GM18519 (cell line): ENCODE measurements at regions not wholly inside any gene's neighbourhood (a gene's known extent, or its start where the extent isn't known, plus 50 kb on each side); places are given as distances from the start of the nearest gene placed in this dataset.

Source experiments
- ATAC-seq: cut with Tn5 transposase; IDR thresholded peaks from one replicate; pipeline ENCODE4 v1.9.1; 2021; ENCODE audit warnings: mild to moderate bottlenecking, moderate library complexity; ENCODE audit not compliant: unreplicated experiment, low FRiP score

GRCh38 chr22:22414266-22414665 is 94.3 kb downstream of the ZNF280B start:
- ATAC-seq = no peak

GRCh38 chr22:22417495-22418162 is 90.9 kb downstream of the ZNF280B start:
- no peak for ATAC-seq

DNA sequence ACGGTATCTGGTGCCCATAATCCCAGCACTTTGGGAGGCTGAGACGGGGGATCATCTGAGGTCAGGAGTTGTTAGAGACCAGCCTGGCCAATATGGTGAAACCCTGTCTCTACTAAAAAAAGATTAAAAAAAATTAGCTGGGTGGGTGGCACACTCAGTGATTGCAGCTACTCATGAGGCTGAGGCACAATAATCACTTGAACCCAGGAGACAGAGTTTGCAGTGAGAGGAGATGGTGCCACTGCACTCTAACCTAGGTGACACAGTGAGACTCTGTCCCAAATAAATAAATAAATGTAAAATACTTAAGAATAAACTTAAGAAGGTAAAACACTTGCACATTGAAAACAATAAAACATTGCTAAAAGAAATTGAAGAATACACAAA is 90.4 kb downstream of the ZNF280B start:
- no peak for ATAC-seq

- no peak for ATAC-seq
Observed at GRCh38 chr22:22418957-22419356, 89.6 kb downstream of the ZNF280B start.

DNA sequence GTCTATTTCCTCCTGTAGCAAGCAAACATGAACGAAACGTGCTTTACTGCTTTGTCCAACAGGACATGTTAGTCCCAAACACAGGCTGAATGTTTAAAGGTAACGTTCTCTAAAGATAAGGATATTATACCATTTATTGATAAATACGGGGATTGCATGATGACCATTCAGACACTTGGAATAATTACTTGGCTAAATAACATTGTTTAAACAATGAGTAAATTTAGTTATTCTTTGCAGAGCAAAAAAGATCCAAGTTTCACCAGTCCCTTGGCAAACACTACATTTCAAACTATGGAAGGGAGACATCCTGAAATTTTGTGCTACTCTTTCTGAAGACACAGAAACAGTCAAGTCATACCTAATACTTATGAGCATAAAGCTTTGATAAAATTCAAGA is 88.0 kb downstream of the ZNF280B start:
- ATAC-seq = no peak

- ATAC-seq = no peak
Observed at GRCh38 chr22:22421392-22421791, 87.2 kb downstream of the ZNF280B start.

DNA sequence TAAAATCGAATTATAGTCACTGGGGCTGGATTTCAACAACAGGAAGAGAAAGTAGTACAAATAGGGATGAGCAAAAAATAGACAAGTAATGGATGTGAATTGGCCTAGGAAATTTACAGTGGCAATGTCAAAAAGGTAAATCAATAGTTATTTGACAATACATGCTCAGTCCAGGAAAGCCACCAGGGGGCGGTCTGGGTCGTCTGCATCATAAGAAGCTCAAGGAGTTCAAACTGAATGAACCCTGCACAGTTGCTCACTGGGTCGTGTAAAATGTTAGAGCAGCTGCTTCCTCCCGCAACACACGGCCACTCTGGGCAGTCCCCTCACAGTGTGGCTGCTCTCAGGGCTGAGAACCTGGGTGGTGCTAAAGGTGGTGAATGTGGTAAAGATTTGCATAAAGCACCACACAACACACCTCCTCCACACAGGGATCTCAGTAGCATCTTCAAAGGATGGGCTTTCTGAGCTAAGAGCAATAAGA is 85.9 kb downstream of the ZNF280B start:
- peak; percentile 63 for ATAC-seq

DNA sequence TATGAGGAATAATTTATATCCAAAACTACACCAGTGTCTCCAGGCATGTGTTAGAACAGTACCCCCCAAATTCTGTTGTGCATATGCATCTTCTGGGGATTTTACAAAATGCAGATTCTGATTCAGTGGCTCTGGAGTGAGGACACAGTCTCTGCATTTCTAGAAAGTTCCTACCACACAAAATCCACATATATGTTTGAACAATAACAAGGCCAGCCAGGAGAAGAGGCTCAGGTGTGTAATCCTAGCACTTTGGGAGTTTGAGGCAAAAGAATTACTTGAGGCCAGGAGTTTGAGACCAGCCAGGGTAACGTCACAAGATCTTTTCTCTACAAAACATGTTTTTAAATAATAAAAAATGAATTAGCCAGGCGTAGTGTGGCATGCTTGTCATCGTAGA is 84.9 kb downstream of the ZNF280B start:
- ATAC-seq = no peak

DNA sequence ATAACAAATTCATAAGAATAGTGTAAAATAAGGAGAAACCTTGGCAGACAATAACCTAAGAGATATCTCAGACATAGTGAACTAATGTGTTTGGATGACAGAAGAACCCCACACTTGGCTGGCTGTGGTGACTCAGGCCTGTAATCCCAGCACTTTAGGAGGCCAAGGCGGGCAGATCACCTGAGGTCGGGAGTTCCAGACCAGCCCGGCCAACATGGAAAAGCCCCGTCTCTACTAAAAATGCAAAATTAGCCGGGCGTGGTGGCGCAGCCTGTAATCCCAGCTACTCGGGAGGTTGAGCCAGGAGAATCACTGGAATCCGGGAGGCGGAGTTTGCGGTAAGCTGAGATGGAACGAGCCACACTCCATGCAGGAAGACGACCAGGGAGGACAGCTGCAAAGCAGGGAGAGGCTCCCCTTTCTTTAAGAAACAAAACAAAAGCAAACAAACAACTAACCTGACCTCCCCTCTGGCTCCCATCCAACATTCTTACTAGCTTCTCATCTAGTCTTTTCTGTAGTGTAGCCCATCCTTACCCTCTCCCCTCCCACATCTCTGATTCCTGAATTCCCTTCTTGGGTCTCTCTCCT is 84.2 kb downstream of the ZNF280B start:
- ATAC-seq = no peak

GRCh38 chr22:22424956-22425355 is 83.6 kb downstream of the ZNF280B start:
- ATAC-seq = no peak

GRCh38 chr22:22425356-22425755 is 83.2 kb downstream of the ZNF280B start:
- no peak for ATAC-seq

DNA sequence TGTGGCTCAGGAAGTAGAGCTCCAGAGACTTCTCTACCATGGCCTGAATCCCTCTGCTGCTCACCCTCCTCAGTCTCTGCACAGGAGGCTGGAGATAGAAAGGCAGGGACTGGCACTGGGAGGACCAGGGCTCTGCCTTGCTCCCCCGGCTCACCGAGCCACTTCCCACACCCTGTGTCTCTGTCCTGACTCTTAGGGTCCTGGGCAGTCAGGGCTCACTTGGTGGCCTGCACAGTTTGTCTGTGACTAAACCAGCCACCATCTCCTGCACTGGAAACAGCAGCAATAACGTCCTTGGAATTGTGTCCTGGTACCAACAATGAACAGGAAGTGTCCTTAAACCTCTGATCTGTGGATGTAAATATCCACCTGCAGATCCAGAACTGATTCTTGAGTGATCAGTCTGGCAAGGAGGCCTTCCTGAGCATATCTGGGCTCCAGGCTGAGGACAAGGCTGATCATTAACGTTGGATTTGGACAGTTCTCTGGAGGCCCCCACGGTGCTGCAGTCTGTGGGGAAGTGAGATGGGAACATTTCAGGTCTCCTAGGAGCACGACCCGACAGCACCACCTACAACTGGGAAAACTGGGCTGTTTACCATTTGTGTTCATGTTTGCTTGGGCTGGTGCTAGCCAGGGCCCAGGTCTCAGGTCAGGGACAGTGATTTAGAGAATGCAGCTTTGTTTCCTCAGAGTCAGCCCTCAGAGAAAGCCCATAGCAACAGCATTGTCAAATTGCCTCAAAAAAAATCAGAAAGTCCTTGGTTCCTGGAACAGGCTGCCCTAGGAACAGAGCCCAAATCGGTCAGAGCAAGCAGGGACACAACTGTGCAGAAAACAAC is 82.5 kb downstream of the ZNF280B start:
- no peak for ATAC-seq

DNA sequence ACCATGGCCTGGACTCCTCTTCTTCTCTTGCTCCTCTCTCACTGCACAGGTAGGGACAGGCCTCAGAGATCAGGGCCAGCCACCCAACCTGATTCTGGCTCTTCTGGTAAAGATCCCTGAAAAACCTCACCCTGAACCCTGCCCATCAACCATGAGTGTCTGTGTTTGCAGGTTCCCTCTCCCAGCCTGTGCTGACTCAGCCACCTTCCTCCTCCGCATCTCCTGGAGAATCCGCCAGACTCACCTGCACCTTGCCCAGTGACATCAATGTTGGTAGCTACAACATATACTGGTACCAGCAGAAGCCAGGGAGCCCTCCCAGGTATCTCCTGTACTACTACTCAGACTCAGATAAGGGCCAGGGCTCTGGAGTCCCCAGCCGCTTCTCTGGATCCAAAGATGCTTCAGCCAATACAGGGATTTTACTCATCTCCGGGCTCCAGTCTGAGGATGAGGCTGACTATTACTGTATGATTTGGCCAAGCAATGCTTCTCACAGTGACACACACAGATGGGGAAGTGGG is 80.9 kb downstream of the ZNF280B start:
- ATAC-seq = no peak

- no peak for ATAC-seq
Observed at GRCh38 chr22:22428222-22429098, 80.1 kb downstream of the ZNF280B start.

- ATAC-seq = no peak
Observed at GRCh38 chr22:22429369-22430108, 79.0 kb downstream of the ZNF280B start.

GRCh38 chr22:22430111-22430820 is 78.3 kb downstream of the ZNF280B start:
- ATAC-seq = no peak

DNA sequence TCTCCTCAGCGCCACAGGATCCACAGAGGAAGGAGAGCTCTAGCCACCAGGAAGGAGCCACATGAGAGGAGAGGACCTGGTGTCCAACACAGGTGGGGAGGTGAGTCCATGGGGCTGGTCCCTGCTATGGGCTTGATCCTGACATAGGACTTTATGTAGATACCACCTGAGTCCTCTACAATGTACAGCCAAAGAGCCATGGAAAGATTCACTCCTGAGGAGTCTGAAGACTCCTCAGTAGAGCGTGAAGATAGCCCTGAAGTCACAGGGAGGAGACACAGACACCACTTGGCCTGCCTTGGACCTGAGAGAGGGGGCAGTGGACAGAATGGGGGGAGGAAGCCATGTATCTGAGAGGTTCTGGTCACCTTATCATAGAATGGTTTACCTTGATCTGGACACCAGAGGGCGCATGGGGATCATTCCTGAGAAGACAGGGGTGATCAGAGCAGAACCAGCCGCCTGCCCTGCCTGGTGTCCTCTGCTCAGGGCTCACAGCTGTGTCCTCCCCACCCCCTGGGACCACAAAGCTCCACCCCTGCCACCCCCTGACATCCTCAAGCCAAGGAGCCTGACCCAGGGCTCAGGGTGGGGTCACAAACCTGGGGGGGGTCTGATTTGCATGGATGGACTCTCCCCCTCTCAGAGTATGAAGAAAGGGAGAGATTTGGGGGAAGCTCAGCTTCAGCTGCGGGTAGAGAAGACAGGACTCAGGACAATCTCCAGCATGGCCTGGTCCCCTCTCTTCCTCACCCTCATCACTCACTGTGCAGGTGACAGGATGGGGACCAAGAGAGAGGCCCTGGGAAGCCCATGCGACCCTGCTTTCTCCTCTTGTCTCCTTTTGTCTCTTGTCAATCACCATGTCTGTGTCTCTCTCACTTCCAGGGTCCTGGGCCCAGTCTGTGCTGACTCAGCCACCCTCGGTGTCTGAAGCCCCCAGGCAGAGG is 77.0 kb downstream of the ZNF280B start:
- no peak for ATAC-seq

- no peak for ATAC-seq
Observed at GRCh38 chr22:22432479-22432878, 76.1 kb downstream of the ZNF280B start.
